ENCODE measurements at regions not wholly inside any gene's neighbourhood (a gene's known extent, or its start where the extent isn't known, plus 50 kb on each side); places are given as distances from the start of the nearest gene placed in this dataset.
"Not testable (repeated sequence)": the region's sequence is repeated elsewhere in the genome, so short reads cannot be mapped to it uniquely, and the experiment has no call there.

DNA sequence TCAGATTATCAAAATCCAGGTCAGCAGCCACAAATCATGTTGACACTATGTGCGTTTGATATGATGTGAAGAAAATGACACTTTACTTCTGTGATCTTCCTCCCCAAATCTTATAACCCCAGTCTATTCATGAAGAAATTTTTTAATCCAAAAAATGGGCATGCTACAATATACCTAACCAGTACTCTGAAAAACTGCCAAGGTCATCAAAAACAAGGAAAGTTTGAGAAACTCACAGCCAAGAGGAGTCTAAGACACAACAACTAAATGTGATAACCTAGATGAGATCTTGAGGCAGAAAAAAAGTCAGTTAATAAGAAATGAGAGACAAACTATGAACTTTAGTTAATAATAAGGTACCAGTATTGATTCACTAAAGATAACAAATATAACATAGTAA is 200.6 kb upstream of the IRAK1BP1 start:
- TF ChIP-seq POLR2AphosphoS5 (IDR thresholded peaks at IDR 0.05) (no peak), CTCF (IDR thresholded peaks at IDR 0.05) (no peak), POLR2A (IDR thresholded peaks at IDR 0.05) (no peak)
- Histone ChIP-seq H3K27me3 (no peaks in the 10 kb centered on the region), H3K4me1 (no peaks in the 10 kb centered on the region), H3K9me3 (no peaks in the 10 kb centered on the region), H3K36me3 (no peaks in the 10 kb centered on the region), H3K27ac (no peak overlapping the region), H3K4me3 (no peak overlapping the region)
- intact Hi-C loops (cut with DNase I; ENCODE audit: low total_unique reads) = no loop called here
- DNase-seq (ENCODE audit: low spot score in 2 of 2) = no peak

- H3K27ac ChIP-seq = no peak overlapping the region
- no peaks in the 10 kb centered on the region for H3K36me3 ChIP-seq
- no peaks in the 10 kb centered on the region for H3K4me1 ChIP-seq
- no peaks in the 10 kb centered on the region for H3K9me3 ChIP-seq
- TF ChIP-seq CTCF (IDR thresholded peaks at IDR 0.05) (no peak), POLR2A (IDR thresholded peaks at IDR 0.05) (no peak), POLR2AphosphoS5 (IDR thresholded peaks at IDR 0.05) (no peak)
- no peak overlapping the region for H3K4me3 ChIP-seq
- intact Hi-C loops (cut with DNase I; ENCODE audit: low total_unique reads) = no loop called here
- no peaks in the 10 kb centered on the region for H3K27me3 ChIP-seq
- DNase-seq (ENCODE audit: low spot score in 2 of 2) = no peak
Measured at GRCh38 chr6:78670156-78670555, 197.2 kb upstream of the IRAK1BP1 start.

DNA sequence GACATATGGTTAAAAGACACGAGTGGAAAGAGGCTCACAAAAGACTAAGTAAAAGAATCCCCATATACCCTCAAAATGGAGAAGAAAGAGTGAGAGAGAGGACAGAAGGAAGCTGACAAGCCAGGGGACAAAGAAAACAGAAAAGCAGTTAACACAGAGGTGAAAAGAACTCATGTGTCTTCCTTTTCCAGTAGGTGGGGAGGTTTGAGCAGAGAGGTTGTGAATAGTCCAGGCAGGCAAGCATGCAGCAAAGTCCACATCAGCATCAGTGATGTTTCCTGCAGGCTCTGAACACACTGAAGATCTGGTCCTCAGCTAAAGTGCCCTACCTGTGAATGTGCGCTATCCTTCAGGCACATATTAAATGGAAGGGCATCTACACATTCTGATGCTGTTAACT is 196.5 kb upstream of the IRAK1BP1 start:
- no peaks in the 10 kb centered on the region for H3K4me1 ChIP-seq
- H3K36me3 ChIP-seq = no peaks in the 10 kb centered on the region
- intact Hi-C loops (cut with DNase I; ENCODE audit: low total_unique reads) = no loop called here
- no peaks in the 10 kb centered on the region for H3K27me3 ChIP-seq
- H3K4me3 ChIP-seq = no peak overlapping the region
- H3K27ac ChIP-seq = no peak overlapping the region
- DNase-seq (ENCODE audit: low spot score in 2 of 2) = no peak
- peaks cover 2% of the 10 kb centered on the region in 2 donors for H3K9me3 ChIP-seq
- TF ChIP-seq CTCF (IDR thresholded peaks at IDR 0.05) = no peak
- no peak for TF ChIP-seq POLR2AphosphoS5 (IDR thresholded peaks at IDR 0.05)
- no peak for TF ChIP-seq POLR2A (IDR thresholded peaks at IDR 0.05)

DNA sequence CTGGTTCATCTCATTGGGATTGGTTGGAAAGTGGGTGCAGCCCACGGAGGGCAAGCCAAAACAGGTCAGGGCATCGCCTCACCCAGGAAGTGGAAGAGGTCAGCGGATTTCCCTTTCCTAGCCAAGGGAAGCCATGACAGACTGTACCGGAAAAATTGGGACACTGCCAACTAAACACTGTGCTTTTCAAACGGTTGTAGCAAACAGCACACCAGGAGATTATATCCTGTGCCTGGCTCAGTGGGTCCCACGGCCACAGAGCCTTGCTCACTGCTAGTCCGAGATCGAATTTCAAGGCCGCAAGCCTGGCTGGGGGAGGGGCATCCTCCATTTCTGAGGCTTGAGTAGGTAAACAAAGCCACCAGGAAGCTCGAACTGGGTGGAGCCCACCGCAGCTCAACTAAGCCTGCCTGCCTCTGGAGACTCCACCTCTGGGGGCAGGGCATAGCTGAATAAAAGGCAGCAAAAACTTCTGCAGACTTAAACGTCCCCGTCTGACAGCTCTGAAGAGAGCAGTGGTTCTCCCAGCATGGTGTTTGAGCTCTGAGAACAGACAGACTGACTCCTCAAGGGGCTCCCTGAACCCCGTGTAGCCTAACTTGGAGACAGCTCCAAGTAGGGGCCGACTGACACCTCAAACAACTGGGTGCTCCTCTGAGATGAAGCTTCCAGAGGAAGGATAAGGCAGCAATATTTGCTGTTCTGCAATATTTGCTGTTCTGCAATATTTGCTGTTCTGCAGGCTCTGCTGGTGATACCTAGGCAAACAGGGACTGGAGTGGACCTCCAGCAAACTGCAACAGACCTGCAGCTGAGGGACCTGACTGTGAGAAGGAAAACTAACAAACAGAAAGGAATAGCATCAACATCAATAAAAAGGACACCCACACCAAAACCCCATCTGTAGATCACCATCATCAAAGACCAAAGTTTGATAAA is 191.0 kb upstream of the IRAK1BP1 start:
- H3K27me3 ChIP-seq; H3K27ac ChIP-seq; H3K4me3 ChIP-seq; H3K36me3 ChIP-seq; H3K4me1 ChIP-seq; H3K9me3 ChIP-seq; DNase-seq (ENCODE audit: low spot score in 2 of 2); intact Hi-C loops (cut with DNase I; ENCODE audit: low total_unique reads): not testable (repeated sequence)

- TF ChIP-seq CTCF (IDR thresholded peaks at IDR 0.05) (no peak), POLR2AphosphoS5 (IDR thresholded peaks at IDR 0.05) (no peak), POLR2A (IDR thresholded peaks at IDR 0.05) (no peak)
- Histone ChIP-seq H3K4me1 (no peaks in the 10 kb centered on the region), H3K27me3 (no peaks in the 10 kb centered on the region), H3K27ac (no peak overlapping the region), H3K4me3 (no peak overlapping the region), H3K36me3 (no peaks in the 10 kb centered on the region), H3K9me3 (no peaks in the 10 kb centered on the region)
- intact Hi-C loops (cut with DNase I; ENCODE audit: low total_unique reads) = no loop called here
- no peak for DNase-seq (ENCODE audit: low spot score in 2 of 2)
Measured at GRCh38 chr6:78688668-78689067, 178.7 kb upstream of the IRAK1BP1 start.

Measured in breast epithelium (tissue), 4 donors.